ENCODE measurements at regions not wholly inside any gene's neighbourhood (a gene's known extent, or its start where the extent isn't known, plus 50 kb on each side); places are given as distances from the start of the nearest gene placed in this dataset.

DNA sequence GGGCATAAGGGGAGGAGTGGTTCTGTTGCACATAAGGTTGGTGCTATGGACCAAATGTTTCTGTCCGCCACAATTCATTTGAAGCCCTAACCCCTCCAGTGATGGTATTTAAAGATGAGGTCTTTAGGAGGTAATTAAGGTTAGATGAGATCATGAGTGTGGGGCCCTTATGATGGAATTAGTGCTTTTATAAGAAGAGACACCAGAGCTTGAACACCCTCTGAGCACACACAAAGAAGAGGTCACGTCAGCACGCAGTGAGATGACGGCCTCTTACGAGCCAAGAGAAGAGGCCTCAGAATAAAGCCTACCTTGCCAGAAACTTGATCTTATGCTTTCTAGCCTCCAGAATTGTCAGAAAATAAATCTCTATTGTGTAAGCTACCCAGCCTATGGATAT, 386.4 kb upstream of the CYRIA start:
- TF ChIP-seq CTCF (conservative IDR thresholded peaks at IDR 0.05) (no peak), EZH2 (IDR thresholded peaks at IDR 0.05; ENCODE audit: low read depth) (no peak)

Measured in PC-9 (cell line).